ENCODE measurements at regions not wholly inside any gene's neighbourhood (a gene's known extent, or its start where the extent isn't known, plus 50 kb on each side); places are given as distances from the start of the nearest gene placed in this dataset.

GRCh38 chr12:5308216-5308615 is 123.7 kb upstream of the NTF3 start:
- no peak for TF ChIP-seq ZNF274 (IDR thresholded peaks at IDR 0.05; ENCODE audit: low read depth, low read length)
- TF ChIP-seq SUZ12 (IDR thresholded peaks at IDR 0.05; ENCODE audit: extremely low read depth, insufficient read depth, insufficient read length) = no peak
- TF ChIP-seq YY1 (IDR thresholded peaks at IDR 0.05; ENCODE audit: insufficient read depth, insufficient read length) = no peak
